Progenitor cell of endocrine pancreas (in vitro differentiated cells): ENCODE measurements at regions not wholly inside any gene's neighbourhood (a gene's known extent, or its start where the extent isn't known, plus 50 kb on each side); places are given as distances from the start of the nearest gene placed in this dataset.

Source experiments
- DNase-seq: peaks from one replicate; pipeline ENCODE4 v3.0.0; 2021; ENCODE audit warnings: low spot score; ENCODE audit not compliant: unreplicated experiment
- H3K27ac Mint-ChIP-seq: 2 replicates; pipeline ENCODE4 v1.8.0; 2021; ENCODE audit warnings: mild to moderate bottlenecking, moderate library complexity, mixed read lengths
- H3K27me3 Mint-ChIP-seq: 2 replicates; pipeline ENCODE4 v1.8.0; 2021; ENCODE audit warnings: mixed read lengths
- H3K36me3 Mint-ChIP-seq: 2 replicates; pipeline ENCODE4 v1.8.0; 2022; ENCODE audit warnings: mixed read lengths; ENCODE audit not compliant: insufficient read depth
- H3K4me1 Mint-ChIP-seq: 2 replicates; pipeline ENCODE4 v1.8.0; 2021; ENCODE audit warnings: low read depth, mixed read lengths
- H3K4me3 Mint-ChIP-seq: 2 replicates; pipeline ENCODE4 v1.8.0; 2021; ENCODE audit warnings: low read depth, mild to moderate bottlenecking, moderate library complexity, mixed read lengths
- H3K9me3 Mint-ChIP-seq: 2 replicates; pipeline ENCODE4 v1.8.0; 2021; ENCODE audit warnings: low read depth, mixed read lengths
- CTCF ChIP-seq: fragments of 200-600 bp; sonication (generic); IDR thresholded peaks from one replicate; pipeline ENCODE4 v1.5.0; 2021; ENCODE audit warnings: antibody characterized with exemption, mild to moderate bottlenecking; ENCODE audit not compliant: unreplicated experiment

GRCh38 chr10:44557596-44558191 lies 172.8 kb upstream of the CXCL12 start:
- no peak for TF ChIP-seq CTCF
- DNase-seq = no peak
- H3K9me3 Mint-ChIP-seq = no peaks in the 10 kb centered on the region
- no peak overlapping the region for H3K4me3 Mint-ChIP-seq
- no peaks in the 10 kb centered on the region for H3K36me3 Mint-ChIP-seq
- peaks cover 10% of the 10 kb centered on the region for H3K27me3 Mint-ChIP-seq
- H3K27ac Mint-ChIP-seq = no peak overlapping the region
- no peaks in the 10 kb centered on the region for H3K4me1 Mint-ChIP-seq

GRCh38 chr10:44558521-44558920 lies 173.6 kb upstream of the CXCL12 start:
- Mint-ChIP-seq H3K27me3 (peaks cover 10% of the 10 kb centered on the region), H3K9me3 (no peaks in the 10 kb centered on the region), H3K36me3 (no peaks in the 10 kb centered on the region), H3K4me3 (no peak overlapping the region), H3K27ac (no peak overlapping the region), H3K4me1 (no peaks in the 10 kb centered on the region)
- TF ChIP-seq CTCF = no peak
- no peak for DNase-seq

GRCh38 chr10:44564361-44564760 lies 179.5 kb upstream of the CXCL12 start:
- no peak for TF ChIP-seq CTCF

GRCh38 chr10:44564790-44565189 lies 179.9 kb upstream of the CXCL12 start:
- peaks cover 7% of the 10 kb centered on the region for H3K27me3 Mint-ChIP-seq
- no peaks in the 10 kb centered on the region for H3K36me3 Mint-ChIP-seq
- DNase-seq = no peak
- H3K4me3 Mint-ChIP-seq = no peak overlapping the region
- TF ChIP-seq CTCF = no peak
- no peaks in the 10 kb centered on the region for H3K9me3 Mint-ChIP-seq
- H3K4me1 Mint-ChIP-seq = no peaks in the 10 kb centered on the region
- H3K27ac Mint-ChIP-seq = no peak overlapping the region

More at GRCh38 chr10:44564361-44564760, 179.5 kb upstream of the CXCL12 start:
- Mint-ChIP-seq H3K9me3 (no peaks in the 10 kb centered on the region), H3K4me3 (no peak overlapping the region), H3K36me3 (no peaks in the 10 kb centered on the region), H3K27me3 (peaks cover 7% of the 10 kb centered on the region), H3K4me1 (no peaks in the 10 kb centered on the region), H3K27ac (no peak overlapping the region)
- DNase-seq = no peak

- Mint-ChIP-seq H3K27me3 (no peaks in the 10 kb centered on the region), H3K4me1 (no peaks in the 10 kb centered on the region), H3K4me3 (no peak overlapping the region), H3K27ac (no peak overlapping the region), H3K9me3 (no peaks in the 10 kb centered on the region), H3K36me3 (no peaks in the 10 kb centered on the region)
- TF ChIP-seq CTCF = no peak
- no peak for DNase-seq
These were observed 181.9 kb upstream of the CXCL12 start for GRCh38 chr10:44566786-44567185.
